GM12865 (cell line): ENCODE measurements at regions not wholly inside any gene's neighbourhood (a gene's known extent, or its start where the extent isn't known, plus 50 kb on each side); places are given as distances from the start of the nearest gene placed in this dataset.

Experiments
- DNase-seq: peaks from one replicate; pipeline ENCODE4 v3.0.0; 2010; ENCODE audit warnings: low read depth
- H3K4me3 ChIP-seq: 2 replicates; pipeline ENCODE4 v1.5.1; 2011; ENCODE audit warnings: mild to moderate bottlenecking, low read depth, low read length, control low read depth
- CTCF ChIP-seq: IDR thresholded peaks from 2 replicates; pipeline ENCODE4 v1.5.1; 2011; ENCODE audit warnings: low read length, control low read depth, low read depth, inconsistent platforms; ENCODE audit not compliant: insufficient read depth; ENCODE audit errors: missing control alignments

- H3K4me3 ChIP-seq = no peak overlapping the region
- DNase-seq = no peak
- no peak for TF ChIP-seq CTCF
These were observed 57.8 kb upstream of the ERRFI1 start for GRCh38 chr1:8083739-8084484.

GRCh38 chr1:8082945-8083344, 56.8 kb upstream of the ERRFI1 start:
- H3K4me3 ChIP-seq = no peak overlapping the region
- no peak for DNase-seq
- TF ChIP-seq CTCF = no peak

GRCh38 chr1:8078176-8078671, 52.1 kb upstream of the ERRFI1 start:
- TF ChIP-seq CTCF = no peak
- no peak for DNase-seq
- H3K4me3 ChIP-seq = no peak overlapping the region

- no peak for DNase-seq
- H3K4me3 ChIP-seq = no peak overlapping the region
- no peak for TF ChIP-seq CTCF
These were observed 51.5 kb upstream of the ERRFI1 start for GRCh38 chr1:8077602-8078001.

GRCh38 chr1:8077120-8077573, 51.0 kb upstream of the ERRFI1 start:
- no peak for TF ChIP-seq CTCF
- H3K4me3 ChIP-seq = no peak overlapping the region
- DNase-seq = no peak

- TF ChIP-seq CTCF = no peak
- no peak for DNase-seq
These were observed 50.1 kb upstream of the ERRFI1 start for GRCh38 chr1:8076176-8076575.

More at GRCh38 chr1:8076176-8076575, 50.1 kb upstream of the ERRFI1 start:
- no peak overlapping the region for H3K4me3 ChIP-seq
